SU-DHL-6 (cell line): ENCODE measurements at regions not wholly inside any gene's neighbourhood (a gene's known extent, or its start where the extent isn't known, plus 50 kb on each side); places are given as distances from the start of the nearest gene placed in this dataset.
"Not testable (repeated sequence)": the region's sequence is repeated elsewhere in the genome, so short reads cannot be mapped to it uniquely, and the experiment has no call there.

ENCODE experiments used
- H2AFZ ChIP-seq: fragments of 200-600 bp; sonication (generic); 2 replicates; pipeline ENCODE4 v1.6.1; 2014; ENCODE audit warnings: low read depth, mild to moderate bottlenecking, moderate library complexity, mixed read lengths, antibody characterized with exemption, low read length; ENCODE audit not compliant: severe bottlenecking
- H3F3A ChIP-seq: fragments of 200-600 bp; shearing (Covaris generic); 2 replicates; pipeline ENCODE4 v1.6.0; 2016; ENCODE audit warnings: antibody characterized with exemption, mild to moderate bottlenecking; ENCODE audit not compliant: insufficient read depth
- H3K27ac ChIP-seq: fragments of 200-600 bp; sonication (generic); 2 replicates; pipeline ENCODE4 v1.5.1; 2016; ENCODE audit warnings: low read depth, mild to moderate bottlenecking, low read length, moderate library complexity, mixed read lengths
- H3K27me3 ChIP-seq: fragments of 200-600 bp; sonication (generic), shearing (Covaris generic); 2 replicates; pipeline ENCODE4 v1.6.0; 2014; ENCODE audit warnings: mild to moderate bottlenecking, low read length
- H3K36me3 ChIP-seq: fragments of 200-600 bp; sonication (generic); 2 replicates; pipeline ENCODE4 v1.6.1; 2014; ENCODE audit warnings: mild to moderate bottlenecking, low read length, mixed read lengths
- H3K4me2 ChIP-seq: fragments of 300-600, 200-600 bp; shearing (Covaris generic), sonication (generic); 2 replicates; pipeline ENCODE4 v1.6.0; 2014; ENCODE audit warnings: low read length, low read depth, mild to moderate bottlenecking; ENCODE audit not compliant: poor library complexity, severe bottlenecking
- H3K4me3 ChIP-seq: fragments of 200-600 bp; sonication (generic); 2 replicates; pipeline ENCODE4 v1.5.1; 2014; ENCODE audit warnings: antibody characterized with exemption, low read length, mild to moderate bottlenecking, mixed read lengths; ENCODE audit not compliant: insufficient read depth, poor library complexity, severe bottlenecking
- H3K79me2 ChIP-seq: fragments of 200-600 bp; sonication (generic); 2 replicates; pipeline ENCODE4 v1.6.1; 2014; ENCODE audit warnings: mild to moderate bottlenecking, low read length, moderate library complexity; ENCODE audit not compliant: insufficient read depth
- H3K9ac ChIP-seq: fragments of 200-600 bp; sonication (generic); 2 replicates; pipeline ENCODE4 v1.7.0; 2014; ENCODE audit warnings: mild to moderate bottlenecking, low read length
- H3K9me2 ChIP-seq: fragments of 200-600 bp; sonication (generic); replicated peaks from 2 replicates; pipeline ENCODE4 v1.6.1; 2014; ENCODE audit warnings: low read length; ENCODE audit not compliant: insufficient read depth
- H3K9me3 ChIP-seq: fragments of 200-600 bp; sonication (generic); 2 replicates; pipeline ENCODE4 v1.6.1; 2014; ENCODE audit warnings: low read length, mixed read lengths; ENCODE audit not compliant: insufficient read depth
- H4K20me1 ChIP-seq: fragments of 200-600 bp; sonication (generic); 2 replicates; pipeline ENCODE4 v1.6.1; 2014; ENCODE audit warnings: low read depth, mild to moderate bottlenecking, antibody characterized with exemption, low read length, moderate library complexity, mixed read lengths
- CTCF ChIP-seq: fragments of 200-600 bp; sonication (generic); IDR thresholded peaks from one replicate; pipeline ENCODE4 v1.5.1; 2017; ENCODE audit warnings: antibody characterized with exemption, mild to moderate bottlenecking, low read length, moderate library complexity; ENCODE audit not compliant: insufficient read depth, poor library complexity, severe bottlenecking
- EZH2phosphoT487 ChIP-seq: fragments of 200-600 bp; sonication (generic), shearing (Covaris generic); conservative IDR thresholded peaks from 2 replicates; pipeline ENCODE4 v1.6.1; 2018; ENCODE audit warnings: mild to moderate bottlenecking, antibody characterized with exemption, low read length, moderate library complexity, mixed read lengths

DNA sequence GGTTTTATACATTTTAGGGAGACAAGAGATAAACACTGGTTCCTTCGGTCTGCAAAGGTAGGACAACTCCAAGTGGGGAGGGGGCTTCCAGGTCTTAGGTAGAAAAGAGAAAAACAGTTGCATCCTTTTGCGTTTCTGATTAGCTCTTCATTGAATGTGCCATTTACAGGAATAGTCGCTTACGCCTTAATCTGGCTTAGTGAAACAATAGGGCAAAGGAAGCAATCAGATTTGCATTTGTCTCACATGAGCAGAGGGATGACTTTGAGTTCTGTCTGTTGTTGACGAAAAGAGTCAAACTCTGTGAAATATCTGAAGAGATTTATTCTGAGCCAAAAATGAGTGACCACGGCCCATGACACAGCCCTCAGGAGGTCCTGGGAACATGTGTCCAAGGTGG lies 166.0 kb upstream of the ATP10A start:
- no peak overlapping the region for H3K4me3 ChIP-seq
- no peaks in the 10 kb centered on the region for H3K9me3 ChIP-seq
- no peaks in the 10 kb centered on the region for H3K9me2 ChIP-seq
- H3K79me2 ChIP-seq, result no peaks in the 10 kb centered on the region
- TF ChIP-seq CTCF, result no peak
- no peak overlapping the region for H3K27ac ChIP-seq
- no peaks in the 10 kb centered on the region for H3K36me3 ChIP-seq
- no peak overlapping the region for H2AFZ ChIP-seq
- no peaks in the 10 kb centered on the region for H3K27me3 ChIP-seq
- H3K4me2 ChIP-seq, result no peak overlapping the region
- no peak overlapping the region for H3K9ac ChIP-seq
- no peaks in the 10 kb centered on the region for H3F3A ChIP-seq
- no peaks in the 10 kb centered on the region for H4K20me1 ChIP-seq

DNA sequence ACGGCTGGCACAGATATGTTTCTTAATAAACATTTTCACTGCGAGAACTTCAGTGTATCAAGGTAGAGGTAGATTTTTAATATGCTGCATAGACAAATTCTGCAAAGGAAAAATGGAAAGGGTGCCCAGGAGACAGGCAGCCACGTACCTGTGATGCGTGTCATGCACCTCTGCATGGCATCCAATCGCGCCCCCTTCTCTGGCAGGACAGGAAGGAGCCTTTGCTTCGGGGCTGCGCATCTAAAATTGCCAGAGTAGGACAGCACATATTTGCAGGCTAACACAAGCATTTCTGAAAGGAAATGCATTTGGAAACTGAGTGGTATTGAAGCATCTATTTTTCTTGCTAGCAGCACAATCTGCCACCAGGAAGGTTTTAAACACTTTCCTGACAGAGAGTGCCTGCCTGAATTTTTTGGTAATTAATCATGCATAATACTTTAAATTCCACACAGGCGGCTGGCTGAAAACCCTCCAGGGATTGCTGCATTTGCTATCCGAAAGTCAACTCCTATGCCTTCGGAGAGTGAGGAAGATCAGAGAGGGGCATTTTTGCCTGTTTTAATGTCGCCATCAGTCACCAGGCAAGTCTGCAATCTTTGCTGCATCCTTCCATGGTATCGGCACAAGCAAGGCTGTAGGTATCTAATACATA lies 165.1 kb upstream of the ATP10A start:
- Histone ChIP-seq H2AFZ (no peak overlapping the region), H3K36me3 (no peaks in the 10 kb centered on the region), H3K4me2 (no peak overlapping the region), H3F3A (no peaks in the 10 kb centered on the region), H3K4me3 (no peak overlapping the region), H3K9ac (no peak overlapping the region), H3K9me2 (no peaks in the 10 kb centered on the region), H3K27me3 (no peaks in the 10 kb centered on the region), H3K27ac (no peak overlapping the region), H3K79me2 (no peaks in the 10 kb centered on the region), H3K9me3 (no peaks in the 10 kb centered on the region), H4K20me1 (no peaks in the 10 kb centered on the region)
- TF ChIP-seq EZH2phosphoT487 (no peak), CTCF (no peak)

DNA sequence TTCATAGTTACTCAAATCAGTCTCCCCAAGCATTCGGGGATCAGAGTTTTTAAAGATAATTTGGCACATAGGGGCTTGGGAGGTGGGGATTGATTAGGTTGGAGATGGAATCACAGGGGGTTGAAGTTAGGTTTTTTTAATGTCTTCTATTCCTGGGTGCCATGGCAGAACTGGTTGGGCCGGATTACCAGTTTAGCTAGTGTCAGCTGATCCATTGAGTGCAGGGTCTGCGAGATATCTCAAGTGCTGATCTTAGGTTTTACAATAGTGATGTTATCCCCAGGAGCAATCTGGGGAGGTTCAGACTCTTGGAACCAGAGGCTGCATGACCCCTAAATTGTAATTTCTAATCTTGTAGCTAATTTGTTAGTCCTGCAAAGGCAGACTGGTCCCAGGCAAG lies 163.5 kb upstream of the ATP10A start:
- not testable (repeated sequence) for H3K27ac ChIP-seq, H2AFZ ChIP-seq, H3K4me3 ChIP-seq, H3K36me3 ChIP-seq, H3K79me2 ChIP-seq, H3K27me3 ChIP-seq, H3K9me3 ChIP-seq, H3K9ac ChIP-seq, H4K20me1 ChIP-seq, H3F3A ChIP-seq, H3K4me2 ChIP-seq, H3K9me2 ChIP-seq

- Histone ChIP-seq H3K9me2 (no peaks in the 10 kb centered on the region), H4K20me1 (no peaks in the 10 kb centered on the region), H3K9me3 (no peaks in the 10 kb centered on the region), H3F3A (no peaks in the 10 kb centered on the region), H3K79me2 (no peaks in the 10 kb centered on the region), H2AFZ (no peak overlapping the region), H3K9ac (no peak overlapping the region), H3K4me3 (no peak overlapping the region), H3K36me3 (no peaks in the 10 kb centered on the region), H3K27me3 (no peaks in the 10 kb centered on the region), H3K27ac (no peak overlapping the region), H3K4me2 (no peak overlapping the region)
- TF ChIP-seq CTCF (no peak), EZH2phosphoT487 (no peak)
Measured at GRCh38 chr15:26024241-26024640, 161.1 kb upstream of the ATP10A start.
